MM.1S (cell line): ENCODE measurements at regions not wholly inside any gene's neighbourhood (a gene's known extent, or its start where the extent isn't known, plus 50 kb on each side); places are given as distances from the start of the nearest gene placed in this dataset.

Experiments used
- DNase-seq: peaks from one replicate; pipeline ENCODE4 v3.0.0-alpha.2; 2015
- H2AFZ ChIP-seq: fragments of 300-600 bp; sonication (generic); 2 replicates; pipeline ENCODE4 v1.6.0; 2016; ENCODE audit warnings: antibody characterized with exemption, low read length
- H3F3A ChIP-seq: fragments of 300-600 bp; sonication (generic); 2 replicates; pipeline ENCODE4 v1.6.1; 2016; ENCODE audit warnings: mild to moderate bottlenecking, antibody characterized with exemption, low read length, moderate library complexity, mixed read lengths; ENCODE audit not compliant: insufficient read depth
- H3K27ac ChIP-seq: fragments of 300-600 bp; sonication (generic); 2 replicates; pipeline ENCODE4 v1.5.1; 2016; ENCODE audit warnings: mild to moderate bottlenecking, low read length
- H3K27me3 ChIP-seq: fragments of 300-600 bp; sonication (generic); replicated peaks from 2 replicates; pipeline ENCODE4 v1.6.0; 2016; ENCODE audit warnings: low read length; ENCODE audit not compliant: insufficient read depth
- H3K36me3 ChIP-seq: fragments of 300-600 bp; sonication (generic); replicated peaks from 2 replicates; pipeline ENCODE4 v1.6.1; 2016; ENCODE audit warnings: mild to moderate bottlenecking, low read length, mixed read lengths; ENCODE audit not compliant: insufficient read depth
- H3K4me1 ChIP-seq: fragments of 300-600 bp; sonication (generic); 2 replicates; pipeline ENCODE4 v1.6.1; 2016; ENCODE audit warnings: low read length, mixed read lengths
- H3K4me2 ChIP-seq: fragments of 300-600 bp; sonication (generic); 2 replicates; pipeline ENCODE4 v1.6.0; 2016; ENCODE audit warnings: low read depth, low read length
- H3K4me3 ChIP-seq: fragments of 300-600 bp; sonication (generic); 2 replicates; pipeline ENCODE4 v1.5.1; 2016; ENCODE audit warnings: low read length, mixed read lengths
- H3K79me2 ChIP-seq: fragments of 300-600 bp; sonication (generic); 2 replicates; pipeline ENCODE4 v1.6.1; 2016; ENCODE audit warnings: mixed run types, low read length, mixed read lengths
- H3K9ac ChIP-seq: fragments of 300-600 bp; sonication (generic); 2 replicates; pipeline ENCODE4 v1.6.1; 2016; ENCODE audit warnings: low read length, mixed read lengths
- H3K9me2 ChIP-seq: fragments of 300-600 bp; sonication (generic); replicated peaks from 2 replicates; pipeline ENCODE4 v1.6.1; 2016; ENCODE audit warnings: mild to moderate bottlenecking, low read length, mixed read lengths; ENCODE audit not compliant: insufficient read depth
- H3K9me3 ChIP-seq: fragments of 300-600 bp; sonication (generic); replicated peaks from 2 replicates; pipeline ENCODE4 v1.6.1; 2016; ENCODE audit warnings: mild to moderate bottlenecking, low read length, mixed read lengths; ENCODE audit not compliant: insufficient read depth
- H4K20me1 ChIP-seq: fragments of 300-600 bp; sonication (generic); 2 replicates; pipeline ENCODE4 v1.6.1; 2016; ENCODE audit warnings: mild to moderate bottlenecking, low read length, moderate library complexity, mixed read lengths; ENCODE audit not compliant: insufficient read depth
- EZH2 ChIP-seq: fragments of 300-600 bp; sonication (generic); optimal IDR thresholded peaks from 2 replicates; pipeline ENCODE3; 2017; ENCODE audit warnings: low read depth, mild to moderate bottlenecking, antibody characterized with exemption, low read length, mixed read lengths
- EZH2phosphoT487 ChIP-seq: fragments of 300-600 bp; sonication (generic); IDR thresholded peaks from 2 replicates; pipeline ENCODE4 v1.6.1; 2018; ENCODE audit warnings: antibody characterized with exemption, low read length
- TF ChIP-seq, protein P1 (sequence below): fragments of 300-600 bp; sonication (generic); IDR thresholded peaks from 2 replicates; pipeline ENCODE4 v1.5.1; 2016; ENCODE audit warnings: antibody characterized with exemption, low read length, mixed read lengths

- no peak overlapping the region for H3K9ac ChIP-seq
- H3F3A ChIP-seq = no peaks in the 10 kb centered on the region
- H3K4me3 ChIP-seq = no peak overlapping the region
- no peaks in the 10 kb centered on the region for H3K9me3 ChIP-seq
- no peaks in the 10 kb centered on the region for H3K4me1 ChIP-seq
- H3K27me3 ChIP-seq = peaks cover 90% of the 10 kb centered on the region
- H3K36me3 ChIP-seq = no peaks in the 10 kb centered on the region
- no peak overlapping the region for H3K4me2 ChIP-seq
- DNase-seq = no peak
- no peaks in the 10 kb centered on the region for H3K79me2 ChIP-seq
- H2AFZ ChIP-seq = no peak overlapping the region
- H3K27ac ChIP-seq = no peak overlapping the region
- no peaks in the 10 kb centered on the region for H4K20me1 ChIP-seq
- TF ChIP-seq EZH2 (no peak), EZH2phosphoT487 (no peak)
- TF ChIP-seq, protein P1, sequence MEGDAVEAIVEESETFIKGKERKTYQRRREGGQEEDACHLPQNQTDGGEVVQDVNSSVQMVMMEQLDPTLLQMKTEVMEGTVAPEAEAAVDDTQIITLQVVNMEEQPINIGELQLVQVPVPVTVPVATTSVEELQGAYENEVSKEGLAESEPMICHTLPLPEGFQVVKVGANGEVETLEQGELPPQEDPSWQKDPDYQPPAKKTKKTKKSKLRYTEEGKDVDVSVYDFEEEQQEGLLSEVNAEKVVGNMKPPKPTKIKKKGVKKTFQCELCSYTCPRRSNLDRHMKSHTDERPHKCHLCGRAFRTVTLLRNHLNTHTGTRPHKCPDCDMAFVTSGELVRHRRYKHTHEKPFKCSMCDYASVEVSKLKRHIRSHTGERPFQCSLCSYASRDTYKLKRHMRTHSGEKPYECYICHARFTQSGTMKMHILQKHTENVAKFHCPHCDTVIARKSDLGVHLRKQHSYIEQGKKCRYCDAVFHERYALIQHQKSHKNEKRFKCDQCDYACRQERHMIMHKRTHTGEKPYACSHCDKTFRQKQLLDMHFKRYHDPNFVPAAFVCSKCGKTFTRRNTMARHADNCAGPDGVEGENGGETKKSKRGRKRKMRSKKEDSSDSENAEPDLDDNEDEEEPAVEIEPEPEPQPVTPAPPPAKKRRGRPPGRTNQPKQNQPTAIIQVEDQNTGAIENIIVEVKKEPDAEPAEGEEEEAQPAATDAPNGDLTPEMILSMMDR = no peak
- no peaks in the 10 kb centered on the region for H3K9me2 ChIP-seq
Measured at GRCh38 chr9:135342206-135343130, 137.1 kb upstream of the PPP1R26 start.

GRCh38 chr9:135343136-135343535, 136.4 kb upstream of the PPP1R26 start:
- H3K4me1 ChIP-seq = no peaks in the 10 kb centered on the region

DNA sequence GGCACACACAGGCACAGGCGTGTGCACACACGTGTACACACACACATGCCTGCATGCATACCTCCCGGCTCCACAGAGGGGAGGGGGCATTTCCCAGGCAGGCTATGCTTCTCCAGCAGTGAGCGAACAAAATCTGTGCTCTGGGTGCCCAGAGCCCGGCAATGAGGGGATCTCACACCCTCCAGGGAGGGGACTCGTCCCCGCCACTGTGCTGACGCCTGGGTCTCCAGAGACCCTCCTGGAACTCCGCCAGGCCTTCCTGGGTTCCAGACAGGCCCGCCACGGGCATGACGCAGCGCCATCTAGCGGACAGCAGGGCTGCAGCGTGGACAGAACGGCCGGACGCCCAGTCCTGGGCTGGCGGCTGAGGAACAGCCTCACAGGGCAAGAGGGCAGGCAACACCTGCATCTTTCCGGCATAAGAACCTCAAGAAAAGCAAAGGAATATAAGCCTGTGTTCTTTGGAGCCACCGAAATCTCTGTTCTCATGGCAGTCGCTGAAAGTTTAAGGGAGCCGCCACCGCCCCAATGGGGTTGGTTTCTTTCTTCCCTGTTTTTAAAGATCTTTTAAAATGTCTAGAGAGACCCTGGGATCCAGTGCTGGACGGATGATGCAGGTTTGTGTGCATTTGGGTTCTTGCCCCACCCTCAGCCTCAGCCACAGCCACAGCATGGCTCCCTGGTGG, 135.6 kb upstream of the PPP1R26 start:
- no peak overlapping the region for H3K27ac ChIP-seq
- no peak overlapping the region for H2AFZ ChIP-seq
- no peaks in the 10 kb centered on the region for H3K9me3 ChIP-seq
- H3K27me3 ChIP-seq = peaks cover 97% of the 10 kb centered on the region
- H3K4me2 ChIP-seq = no peak overlapping the region
- H3K36me3 ChIP-seq = no peaks in the 10 kb centered on the region
- H3K79me2 ChIP-seq = no peaks in the 10 kb centered on the region
- no peaks in the 10 kb centered on the region for H3K9me2 ChIP-seq
- H3K9ac ChIP-seq = no peak overlapping the region
- DNase-seq = peak; percentile 40
- no peaks in the 10 kb centered on the region for H3K4me1 ChIP-seq
- H3K4me3 ChIP-seq = no peak overlapping the region
- no peaks in the 10 kb centered on the region for H3F3A ChIP-seq
- TF ChIP-seq EZH2 (no peak), EZH2phosphoT487 (no peak)
- TF ChIP-seq, protein P1 = peak; percentile 92
- no peaks in the 10 kb centered on the region for H4K20me1 ChIP-seq

More at GRCh38 chr9:135343136-135343535, 136.4 kb upstream of the PPP1R26 start:
- Histone ChIP-seq H3K27ac (no peak overlapping the region), H3K27me3 (peaks cover 96% of the 10 kb centered on the region), H3F3A (no peaks in the 10 kb centered on the region), H4K20me1 (no peaks in the 10 kb centered on the region), H3K36me3 (no peaks in the 10 kb centered on the region), H3K9me2 (no peaks in the 10 kb centered on the region), H2AFZ (no peak overlapping the region), H3K9me3 (no peaks in the 10 kb centered on the region), H3K4me2 (no peak overlapping the region), H3K9ac (no peak overlapping the region), H3K4me3 (no peak overlapping the region), H3K79me2 (no peaks in the 10 kb centered on the region)
- DNase-seq = no peak
- TF ChIP-seq, protein P1 = no peak
- TF ChIP-seq EZH2phosphoT487 (no peak), EZH2 (no peak)
